KMS-11 (cell line): ENCODE measurements at regions not wholly inside any gene's neighbourhood (a gene's known extent, or its start where the extent isn't known, plus 50 kb on each side); places are given as distances from the start of the nearest gene placed in this dataset.

ENCODE experiments used
- H2AFZ ChIP-seq: fragments of 200-600 bp; sonication (generic); 2 replicates; pipeline ENCODE4 v1.6.1; 2016; ENCODE audit warnings: antibody characterized with exemption, mixed run types, low read depth
- H3K27ac ChIP-seq: fragments of 200-600 bp; sonication (generic); 2 replicates; pipeline ENCODE4 v1.6.1; 2016; ENCODE audit warnings: mild to moderate bottlenecking, mixed run types
- H3K27me3 ChIP-seq: fragments of 200-600 bp; sonication (generic); 2 replicates; pipeline ENCODE4 v1.6.1; 2017; ENCODE audit warnings: mild to moderate bottlenecking, low read depth, mixed run types, moderate library complexity; ENCODE audit not compliant: insufficient read depth
- H3K36me3 ChIP-seq: fragments of 200-600 bp; sonication (generic); 2 replicates; pipeline ENCODE4 v1.6.1; 2017; ENCODE audit warnings: mild to moderate bottlenecking, mixed run types; ENCODE audit not compliant: insufficient read depth
- H3K4me1 ChIP-seq: fragments of 200-600 bp; sonication (generic); 2 replicates; pipeline ENCODE4 v1.6.1; 2016; ENCODE audit warnings: mild to moderate bottlenecking, low read depth, mixed run types; ENCODE audit not compliant: poor library complexity, severe bottlenecking
- H3K4me2 ChIP-seq: fragments of 200-600 bp; sonication (generic); 2 replicates; pipeline ENCODE4 v1.7.0; 2016; ENCODE audit warnings: mild to moderate bottlenecking, mixed run types
- H3K4me3 ChIP-seq: fragments of 200-600 bp; sonication (generic); IDR thresholded peaks from 2 replicates; pipeline ENCODE4 v1.6.1; 2017; ENCODE audit warnings: low read depth, low read length, mixed read lengths; ENCODE audit not compliant: insufficient read depth
- H3K79me2 ChIP-seq: fragments of 200-600 bp; sonication (generic); 2 replicates; pipeline ENCODE4 v1.6.1; 2016; ENCODE audit warnings: low read depth, mixed run types; ENCODE audit not compliant: insufficient read depth
- H3K9ac ChIP-seq: fragments of 200-600 bp; sonication (generic); 2 replicates; pipeline ENCODE4 v1.6.1; 2016; ENCODE audit warnings: mild to moderate bottlenecking, mixed run types
- H4K20me1 ChIP-seq: fragments of 200-600 bp; sonication (generic); 2 replicates; pipeline ENCODE4 v1.6.1; 2016; ENCODE audit warnings: mild to moderate bottlenecking, mixed run types; ENCODE audit not compliant: insufficient read depth
- CTCF ChIP-seq: fragments of 200-600 bp; sonication (generic); conservative IDR thresholded peaks from 2 replicates; pipeline ENCODE4 v1.6.1; 2017; ENCODE audit warnings: low read depth, mild to moderate bottlenecking, antibody characterized with exemption, low read length, moderate library complexity, mixed read lengths

GRCh38 chr6:147742440-147742839 lies 233.9 kb downstream of the SAMD5 start:
- Histone ChIP-seq H4K20me1 (no peaks in the 10 kb centered on the region), H3K4me1 (peaks cover 19% of the 10 kb centered on the region), H3K79me2 (no peaks in the 10 kb centered on the region), H3K4me3 (no peak overlapping the region), H3K27ac (no peak overlapping the region), H3K27me3 (no peaks in the 10 kb centered on the region), H2AFZ (no peak overlapping the region), H3K36me3 (no peaks in the 10 kb centered on the region), H3K4me2 (no peak overlapping the region), H3K9ac (no peak overlapping the region)
- no peak for TF ChIP-seq CTCF

GRCh38 chr6:147744012-147744411 lies 235.5 kb downstream of the SAMD5 start:
- TF ChIP-seq CTCF: no peak

GRCh38 chr6:147749331-147749730 lies 240.8 kb downstream of the SAMD5 start:
- H3K4me2 ChIP-seq: no peak overlapping the region
- no peak overlapping the region for H3K9ac ChIP-seq
- H3K27me3 ChIP-seq: no peaks in the 10 kb centered on the region
- H3K4me3 ChIP-seq: no peak overlapping the region
- no peak overlapping the region for H2AFZ ChIP-seq
- H4K20me1 ChIP-seq: no peaks in the 10 kb centered on the region
- no peak for TF ChIP-seq CTCF
- no peaks in the 10 kb centered on the region for H3K79me2 ChIP-seq
- no peaks in the 10 kb centered on the region for H3K36me3 ChIP-seq
- no peak overlapping the region for H3K27ac ChIP-seq
- no peaks in the 10 kb centered on the region for H3K4me1 ChIP-seq

More at GRCh38 chr6:147744012-147744411, 235.5 kb downstream of the SAMD5 start:
- Histone ChIP-seq H4K20me1 (no peaks in the 10 kb centered on the region), H2AFZ (no peak overlapping the region), H3K9ac (no peak overlapping the region), H3K36me3 (no peaks in the 10 kb centered on the region), H3K4me3 (no peak overlapping the region), H3K4me2 (no peak overlapping the region), H3K27ac (no peak overlapping the region), H3K79me2 (no peaks in the 10 kb centered on the region), H3K27me3 (no peaks in the 10 kb centered on the region), H3K4me1 (peaks cover 10% of the 10 kb centered on the region)

GRCh38 chr6:147750413-147750812 lies 241.9 kb downstream of the SAMD5 start:
- H3K9ac ChIP-seq: no peak overlapping the region
- no peak overlapping the region for H3K27ac ChIP-seq
- no peaks in the 10 kb centered on the region for H3K79me2 ChIP-seq
- no peaks in the 10 kb centered on the region for H4K20me1 ChIP-seq
- TF ChIP-seq CTCF: no peak
- no peak overlapping the region for H3K4me3 ChIP-seq
- no peaks in the 10 kb centered on the region for H3K36me3 ChIP-seq
- no peak overlapping the region for H3K4me2 ChIP-seq
- H2AFZ ChIP-seq: no peak overlapping the region
- no peaks in the 10 kb centered on the region for H3K4me1 ChIP-seq
- H3K27me3 ChIP-seq: no peaks in the 10 kb centered on the region
